Keratinocyte (primary cell): ENCODE measurements at regions not wholly inside any gene's neighbourhood (a gene's known extent, or its start where the extent isn't known, plus 50 kb on each side); places are given as distances from the start of the nearest gene placed in this dataset.

ENCODE experiments used
- DNase-seq: peaks from one replicate; pipeline ENCODE4 v3.0.0-alpha.2; 2011; ENCODE audit warnings: low read depth, missing footprints, low spot score
- FAIRE-seq: peaks from 2 replicates; lab custom pipeline; 2011; peaks lifted over from hg19 to GRCh38; lab: Jason Lieb, UNC
- H2AFZ ChIP-seq: 2 replicates; pipeline ENCODE4 v1.6.0; 2012; ENCODE audit warnings: low read length, control low read depth, inconsistent platforms; ENCODE audit not compliant: control insufficient read depth
- H3K27ac ChIP-seq: 2 replicates; pipeline ENCODE4 v1.5.1; 2011; ENCODE audit warnings: low read length; ENCODE audit not compliant: control insufficient read depth, insufficient read depth
- H3K27me3 ChIP-seq: 3 replicates; pipeline ENCODE4 v1.6.0; 2011; ENCODE audit warnings: low read length; ENCODE audit not compliant: control insufficient read depth, insufficient read depth; ENCODE audit errors: extremely low read depth
- H3K36me3 ChIP-seq, 2 experiments: 2 replicates in 1 of 2; 3 replicates in 1 of 2; pipeline ENCODE4 v1.5.1; 2011; ENCODE audit warnings: low read length in 2 of 2, mild to moderate bottlenecking in 1 of 2; ENCODE audit not compliant: control insufficient read depth in 2 of 2, insufficient read depth in 2 of 2; ENCODE audit errors: extremely low read depth in 1 of 2
- H3K4me1 ChIP-seq: 3 replicates; pipeline ENCODE4 v1.5.1; 2011; ENCODE audit warnings: low read length; ENCODE audit not compliant: control insufficient read depth, insufficient read depth; ENCODE audit errors: extremely low read depth
- H3K4me2 ChIP-seq: 3 replicates; pipeline ENCODE4 v1.6.0; 2011; ENCODE audit warnings: low read depth, low read length; ENCODE audit not compliant: control insufficient read depth, insufficient read depth; ENCODE audit errors: extremely low read depth
- H3K4me3 ChIP-seq, 3 experiments: fragments of 200-600 bp in 1 of 3; sonication (generic) in 1 of 3; 2 replicates in 2 of 3; 3 replicates in 1 of 3; pipeline ENCODE4 v1.5.1; 2011 to 2016; ENCODE audit warnings: low read length in 3 of 3, mild to moderate bottlenecking in 3 of 3, control low read depth in 2 of 3, inconsistent platforms in 1 of 3, low read depth in 1 of 3, mixed read lengths in 1 of 3, mixed run types in 1 of 3, moderate library complexity in 1 of 3; ENCODE audit not compliant: control insufficient read depth in 2 of 3, insufficient read depth in 2 of 3; ENCODE audit errors: extremely low read depth in 1 of 3
- H3K79me2 ChIP-seq: 2 replicates; pipeline ENCODE4 v1.6.0; 2012; ENCODE audit warnings: low read length; ENCODE audit not compliant: control insufficient read depth, insufficient read depth
- H3K9ac ChIP-seq: 3 replicates; pipeline ENCODE4 v1.6.0; 2011; ENCODE audit warnings: low read length; ENCODE audit not compliant: control insufficient read depth, insufficient read depth; ENCODE audit errors: extremely low read depth
- H3K9me1 ChIP-seq: 3 replicates; pipeline ENCODE4 v1.6.0; 2011; ENCODE audit warnings: low read length; ENCODE audit not compliant: control insufficient read depth, insufficient read depth; ENCODE audit errors: extremely low read depth
- H3K9me3 ChIP-seq: 2 replicates; pipeline ENCODE4 v1.5.1; 2012; ENCODE audit warnings: low read depth, low read length; ENCODE audit not compliant: control insufficient read depth
- H4K20me1 ChIP-seq: 3 replicates; pipeline ENCODE4 v1.6.0; 2011; ENCODE audit warnings: low read length; ENCODE audit not compliant: control insufficient read depth, insufficient read depth; ENCODE audit errors: extremely low read depth
- EZH2 ChIP-seq: IDR thresholded peaks from one replicate; pipeline ENCODE4 v1.6.1; 2012; ENCODE audit warnings: inconsistent platforms, mild to moderate bottlenecking, low read length, moderate library complexity
- dilution Hi-C: fragments of 300-500 bp; cut with MboI; formaldehyde crosslinking; loops from one replicate; pipeline ENCODE4 v1.7.0; 2020; ENCODE audit warnings: low sequenced_read_pairs; ENCODE audit not compliant: extremely low pct_ligation_motif_present
- TF ChIP-seq, protein P1 (sequence below), 3 experiments: IDR thresholded peaks in 1 of 3; conservative IDR thresholded peaks in 1 of 3; optimal IDR thresholded peaks in 1 of 3; 2 replicates in 2 of 3; 3 replicates in 1 of 3; pipeline versions ENCODE3 to v1.5.1; 2011; ENCODE audit warnings: low read length in 3 of 3, mild to moderate bottlenecking in 3 of 3, moderate library complexity in 2 of 3, control low read depth in 1 of 3, inconsistent platforms in 1 of 3; ENCODE audit not compliant: insufficient read depth in 2 of 3; ENCODE audit errors: extremely low read depth in 1 of 3

DNA sequence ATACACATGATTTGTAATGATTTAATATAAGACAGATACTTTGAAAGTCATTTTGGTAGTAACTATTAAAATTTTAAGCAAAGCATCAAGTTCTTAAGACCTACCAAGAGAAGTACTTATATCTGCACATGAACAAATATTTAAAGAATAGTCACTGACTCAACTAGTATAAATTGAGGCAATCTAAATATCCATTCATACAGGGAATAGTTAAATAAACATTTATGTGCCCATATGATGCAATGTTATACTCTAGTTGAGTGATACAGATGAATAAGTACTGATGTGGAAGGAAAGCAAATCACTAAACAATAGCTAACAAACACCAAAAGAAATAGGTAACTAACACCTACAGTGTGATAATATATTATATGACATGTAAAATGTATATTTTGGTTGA lies 527.7 kb downstream of the EPHA3 start:
- H3K27ac ChIP-seq, result no peak overlapping the region
- no peaks in the 10 kb centered on the region for H3K9me1 ChIP-seq
- no peaks in the 10 kb centered on the region for H3K4me1 ChIP-seq
- no peaks in the 10 kb centered on the region for H4K20me1 ChIP-seq
- no peaks in the 10 kb centered on the region for H3K27me3 ChIP-seq
- no peak overlapping the region for H3K9ac ChIP-seq
- TF ChIP-seq EZH2, result no peak
- TF ChIP-seq, protein P1, sequence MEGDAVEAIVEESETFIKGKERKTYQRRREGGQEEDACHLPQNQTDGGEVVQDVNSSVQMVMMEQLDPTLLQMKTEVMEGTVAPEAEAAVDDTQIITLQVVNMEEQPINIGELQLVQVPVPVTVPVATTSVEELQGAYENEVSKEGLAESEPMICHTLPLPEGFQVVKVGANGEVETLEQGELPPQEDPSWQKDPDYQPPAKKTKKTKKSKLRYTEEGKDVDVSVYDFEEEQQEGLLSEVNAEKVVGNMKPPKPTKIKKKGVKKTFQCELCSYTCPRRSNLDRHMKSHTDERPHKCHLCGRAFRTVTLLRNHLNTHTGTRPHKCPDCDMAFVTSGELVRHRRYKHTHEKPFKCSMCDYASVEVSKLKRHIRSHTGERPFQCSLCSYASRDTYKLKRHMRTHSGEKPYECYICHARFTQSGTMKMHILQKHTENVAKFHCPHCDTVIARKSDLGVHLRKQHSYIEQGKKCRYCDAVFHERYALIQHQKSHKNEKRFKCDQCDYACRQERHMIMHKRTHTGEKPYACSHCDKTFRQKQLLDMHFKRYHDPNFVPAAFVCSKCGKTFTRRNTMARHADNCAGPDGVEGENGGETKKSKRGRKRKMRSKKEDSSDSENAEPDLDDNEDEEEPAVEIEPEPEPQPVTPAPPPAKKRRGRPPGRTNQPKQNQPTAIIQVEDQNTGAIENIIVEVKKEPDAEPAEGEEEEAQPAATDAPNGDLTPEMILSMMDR (optimal IDR thresholded peaks at IDR 0.05 in 1 of 3, IDR thresholded peaks at IDR 0.05 in 1 of 3, conservative IDR thresholded peaks at IDR 0.05 in 1 of 3; ENCODE audit: extremely low read depth in 1 of 3, insufficient read depth in 2 of 3, low read length in 3 of 3), result no peak
- H2AFZ ChIP-seq, result no peak overlapping the region
- no peaks in the 10 kb centered on the region for H3K9me3 ChIP-seq
- dilution Hi-C loops, result no loop called here
- no peaks in the 10 kb centered on the region for H3K36me3 ChIP-seq
- no peak for FAIRE-seq
- DNase-seq, result no peak
- H3K79me2 ChIP-seq, result no peaks in the 10 kb centered on the region
- no peak overlapping the region for H3K4me3 ChIP-seq
- no peak overlapping the region for H3K4me2 ChIP-seq

GRCh38 chr3:89644716-89645115 lies 537.3 kb downstream of the EPHA3 start:
- dilution Hi-C loops, result no loop called here
- H3K9me3 ChIP-seq, result no peaks in the 10 kb centered on the region
- no peaks in the 10 kb centered on the region for H3K79me2 ChIP-seq
- DNase-seq (no peak), FAIRE-seq (no peak)
- no peaks in the 10 kb centered on the region for H3K36me3 ChIP-seq
- no peak overlapping the region for H3K4me2 ChIP-seq
- no peak overlapping the region for H3K4me3 ChIP-seq
- TF ChIP-seq EZH2, result no peak
- TF ChIP-seq, protein P1 (optimal IDR thresholded peaks at IDR 0.05 in 1 of 3, IDR thresholded peaks at IDR 0.05 in 1 of 3, conservative IDR thresholded peaks at IDR 0.05 in 1 of 3; ENCODE audit: extremely low read depth in 1 of 3, insufficient read depth in 2 of 3, low read length in 3 of 3), result no peak
- H3K9ac ChIP-seq, result no peak overlapping the region
- H3K4me1 ChIP-seq, result no peaks in the 10 kb centered on the region
- H3K27ac ChIP-seq, result no peak overlapping the region
- no peaks in the 10 kb centered on the region for H3K9me1 ChIP-seq
- H4K20me1 ChIP-seq, result no peaks in the 10 kb centered on the region
- H3K27me3 ChIP-seq, result no peaks in the 10 kb centered on the region
- no peak overlapping the region for H2AFZ ChIP-seq
